GM18861 (cell line): ENCODE measurements at regions not wholly inside any gene's neighbourhood (a gene's known extent, or its start where the extent isn't known, plus 50 kb on each side); places are given as distances from the start of the nearest gene placed in this dataset.
A peak's percentile ranks its signal among the peaks of the same experiment; 100 is the strongest.

ENCODE experiments used
- ATAC-seq: cut with Tn5 transposase; IDR thresholded peaks from one replicate; pipeline ENCODE4 v1.9.1; 2021; ENCODE audit not compliant: unreplicated experiment

DNA sequence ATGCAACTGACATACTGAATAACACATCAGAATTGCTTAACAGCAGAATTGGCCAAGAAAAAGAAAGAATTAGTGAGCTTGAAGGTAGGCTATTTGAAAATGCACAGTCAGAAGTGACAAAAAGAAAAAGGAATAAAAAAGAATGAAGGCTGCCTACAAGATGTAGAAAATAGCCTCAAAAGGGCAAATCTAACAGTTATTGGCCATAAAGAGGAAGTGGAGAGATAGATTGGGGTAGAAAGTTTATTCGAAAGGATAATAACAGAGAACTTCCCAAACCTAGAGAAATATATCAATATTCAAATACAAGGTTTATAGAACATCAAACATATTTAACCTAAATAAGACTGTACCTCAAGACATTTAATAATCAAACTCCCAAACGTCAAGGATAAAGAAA is 67.5 kb downstream of the ATP6V1G3 start:
- ATAC-seq = no peak

DNA sequence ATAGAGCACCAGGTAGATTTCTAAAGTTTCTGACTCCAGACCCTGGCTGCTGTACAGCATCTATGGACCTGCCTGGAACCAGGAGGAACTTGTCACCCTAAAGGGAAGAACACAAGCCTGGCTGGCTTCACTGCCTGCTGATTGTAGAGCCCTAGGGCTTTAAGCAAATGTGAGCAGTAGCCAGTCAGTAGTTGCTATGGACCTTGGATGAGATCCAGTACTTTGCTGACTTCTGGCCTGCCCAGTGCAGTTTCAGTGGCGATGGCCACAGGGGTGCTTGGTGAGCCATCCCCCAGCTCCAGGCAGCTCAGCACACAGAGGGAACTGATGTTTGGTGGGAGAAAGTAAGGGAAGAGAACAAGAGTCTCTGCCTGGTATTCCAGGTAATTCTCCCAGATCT is 68.4 kb downstream of the ATP6V1G3 start:
- no peak for ATAC-seq

DNA sequence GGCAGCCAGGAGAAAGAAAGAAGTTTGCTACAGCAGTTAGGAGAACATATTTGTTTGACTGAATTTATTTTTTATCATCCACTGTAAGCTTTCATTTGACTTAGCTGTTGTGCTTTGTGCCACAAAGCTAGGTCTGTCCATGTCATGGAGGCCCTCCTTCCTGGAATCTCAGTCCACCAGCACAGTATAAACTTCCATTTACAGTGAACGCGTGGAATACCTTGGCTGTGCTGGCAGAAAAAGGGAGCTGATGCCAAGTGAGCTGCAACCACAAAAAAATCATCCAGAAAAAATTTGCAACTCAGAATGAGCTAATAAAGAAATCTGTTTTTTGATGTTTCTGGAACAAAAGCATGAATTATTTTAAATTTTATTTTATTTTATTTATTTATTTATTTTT is 72.6 kb downstream of the ATP6V1G3 start:
- ATAC-seq = no peak

DNA sequence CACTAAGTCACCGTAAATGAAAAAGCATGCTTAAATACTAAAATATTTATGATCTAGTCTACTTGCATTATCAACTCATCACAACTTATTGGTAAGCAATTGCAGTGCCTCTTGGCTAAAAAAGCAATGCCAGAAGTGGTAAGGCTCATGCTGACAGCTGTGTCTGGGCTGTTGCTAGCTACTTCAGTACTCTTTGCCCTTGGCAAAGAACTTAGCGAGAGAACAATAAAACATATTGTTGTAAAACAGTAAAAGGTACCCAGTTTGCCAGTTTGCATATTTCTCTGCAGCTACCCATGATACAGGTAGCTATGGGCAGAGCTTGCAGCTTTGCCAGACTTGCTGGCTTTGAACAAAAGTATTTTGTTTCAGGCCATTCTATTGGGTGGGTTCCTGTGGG is 73.1 kb downstream of the ATP6V1G3 start:
- no peak for ATAC-seq

DNA sequence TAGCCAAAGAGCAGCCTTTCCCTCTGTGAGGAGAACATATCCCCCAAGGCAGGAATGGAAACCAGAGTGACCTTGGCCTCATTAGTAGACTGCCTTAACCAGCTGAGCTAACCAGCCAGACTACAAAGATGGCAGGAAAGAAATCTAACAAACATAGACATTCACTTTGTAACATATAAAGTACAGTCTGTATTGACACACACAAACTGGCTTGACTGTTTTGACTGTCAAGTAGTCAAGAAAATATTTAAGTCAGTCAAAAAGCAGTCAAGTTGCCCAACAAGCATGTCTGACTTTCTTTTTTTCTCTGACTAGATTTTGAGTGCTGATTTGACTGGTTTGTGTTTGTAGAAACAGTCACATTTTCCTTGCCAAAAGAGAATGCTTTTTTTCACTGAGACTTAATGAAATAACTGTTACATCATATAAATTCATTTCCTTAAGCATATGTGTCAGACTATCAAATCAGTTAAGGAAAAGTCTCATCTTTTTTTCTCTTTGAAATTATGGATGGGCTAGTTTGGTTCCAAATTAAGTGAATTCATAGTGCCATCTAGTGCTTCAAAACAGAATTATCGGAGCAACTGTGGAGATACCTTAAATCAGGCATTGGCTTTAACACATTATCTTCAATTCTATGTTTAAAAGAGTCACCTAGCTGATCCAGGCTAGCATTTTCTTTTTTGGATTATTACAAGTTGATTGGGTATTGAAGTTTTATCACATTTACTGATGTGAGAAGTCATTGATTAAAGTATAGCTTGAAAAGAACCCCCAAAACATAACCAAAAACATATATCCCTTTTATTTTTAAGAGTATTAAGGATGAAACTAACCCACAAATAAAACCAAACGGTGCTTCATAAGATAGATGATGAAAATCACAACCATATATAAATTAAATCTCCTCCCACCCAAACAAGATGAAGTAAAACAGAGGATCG is 75.0 kb downstream of the ATP6V1G3 start:
- peak; percentile 55 for ATAC-seq

DNA sequence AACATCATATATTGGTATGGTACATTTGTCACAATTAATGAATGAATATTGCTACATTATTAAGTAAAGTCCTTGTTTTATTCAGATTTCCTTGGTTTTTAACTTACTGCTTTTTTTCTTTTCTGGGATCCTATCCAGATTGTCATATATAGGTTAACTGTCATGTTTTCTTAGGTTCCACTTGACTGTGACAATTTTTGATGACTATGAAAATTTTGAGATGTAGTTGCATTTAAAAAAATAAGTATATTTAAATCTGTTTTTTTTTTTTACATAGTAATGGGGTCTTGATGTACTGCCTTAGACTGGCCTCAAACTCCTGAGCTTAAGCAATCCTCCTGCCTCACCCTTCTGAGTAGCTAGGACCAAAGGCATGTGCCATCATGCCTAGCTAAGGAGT is 76.8 kb downstream of the ATP6V1G3 start:
- ATAC-seq = no peak

DNA sequence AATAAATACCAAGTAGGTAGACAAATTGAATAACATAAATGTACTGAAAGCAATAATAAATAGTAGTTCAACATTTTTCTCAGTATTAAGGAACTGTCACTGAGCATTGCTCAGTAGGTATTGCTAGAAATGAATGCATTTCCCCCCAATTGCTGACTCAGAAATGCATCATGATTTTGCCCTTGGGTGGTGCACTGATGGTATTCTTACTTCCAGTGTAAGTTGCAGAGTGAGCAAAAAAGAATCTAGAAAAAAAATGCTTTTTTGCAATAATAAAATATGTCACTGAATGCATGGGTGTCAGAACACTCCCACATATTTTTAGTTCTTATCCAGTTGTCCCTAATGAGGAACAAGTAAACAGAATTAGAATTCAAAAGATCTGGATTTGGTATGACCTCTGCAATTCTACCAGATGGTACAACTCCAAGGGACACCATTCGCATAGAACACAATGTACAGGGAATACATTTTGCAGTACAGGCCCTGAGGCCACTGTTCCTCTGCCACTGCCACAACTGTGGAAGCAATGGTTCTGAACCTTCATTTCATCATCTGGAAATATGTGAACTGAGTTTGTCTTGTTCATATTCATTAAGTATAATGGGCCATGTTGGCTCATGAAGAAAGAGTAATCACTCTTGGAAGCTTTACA is 78.0 kb downstream of the ATP6V1G3 start:
- ATAC-seq = no peak

DNA sequence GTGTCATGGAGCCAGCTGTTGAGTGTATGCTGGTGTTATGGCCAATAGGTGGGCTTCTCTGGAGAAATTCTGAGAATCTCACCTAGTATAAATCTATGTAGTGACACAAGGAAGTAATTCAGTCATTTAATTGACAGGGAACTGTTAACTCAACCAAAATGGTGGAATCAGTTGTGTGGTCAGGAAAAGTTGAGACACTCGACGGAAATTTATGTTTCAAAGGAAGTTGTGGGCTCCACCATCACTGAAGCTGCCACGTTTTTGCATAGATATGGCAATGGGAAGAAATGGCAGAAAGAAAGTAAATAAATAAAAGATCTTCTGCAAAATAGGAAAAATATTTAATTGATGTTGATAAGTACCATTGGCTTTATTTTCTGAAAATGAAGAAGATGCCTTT is 84.5 kb downstream of the ATP6V1G3 start:
- no peak for ATAC-seq

DNA sequence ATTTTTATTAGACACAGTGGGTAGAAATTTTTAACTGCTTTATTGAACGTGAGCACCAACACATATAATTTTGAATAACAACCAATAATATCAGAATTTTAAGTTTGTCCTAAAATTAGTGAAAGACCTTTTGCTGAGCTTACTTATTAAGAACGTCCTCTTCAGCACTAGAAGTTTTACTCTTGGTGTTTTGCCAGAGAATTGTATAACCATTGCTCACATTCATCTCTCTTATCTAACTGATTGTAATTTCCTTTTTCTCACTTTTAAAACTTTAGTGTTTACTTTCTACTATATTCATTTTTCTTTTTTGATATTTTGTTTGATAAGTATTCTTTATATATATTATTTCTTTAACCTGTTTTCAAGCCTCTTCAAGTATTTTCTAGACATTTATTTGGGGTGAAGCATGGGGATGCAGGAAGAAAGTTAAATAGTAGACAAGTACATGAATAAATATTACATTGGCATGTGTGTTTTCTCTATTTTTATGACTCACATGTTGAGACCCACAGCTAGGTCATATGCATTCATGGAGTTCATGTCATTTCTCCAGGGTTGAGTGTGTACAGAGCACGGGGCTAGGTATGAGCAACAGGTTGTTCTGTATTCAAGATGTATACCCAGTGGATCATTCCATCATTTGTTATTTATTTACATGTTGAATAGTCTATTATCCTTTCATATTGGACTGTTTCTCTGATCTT is 90.6 kb downstream of the ATP6V1G3 start:
- no peak for ATAC-seq

DNA sequence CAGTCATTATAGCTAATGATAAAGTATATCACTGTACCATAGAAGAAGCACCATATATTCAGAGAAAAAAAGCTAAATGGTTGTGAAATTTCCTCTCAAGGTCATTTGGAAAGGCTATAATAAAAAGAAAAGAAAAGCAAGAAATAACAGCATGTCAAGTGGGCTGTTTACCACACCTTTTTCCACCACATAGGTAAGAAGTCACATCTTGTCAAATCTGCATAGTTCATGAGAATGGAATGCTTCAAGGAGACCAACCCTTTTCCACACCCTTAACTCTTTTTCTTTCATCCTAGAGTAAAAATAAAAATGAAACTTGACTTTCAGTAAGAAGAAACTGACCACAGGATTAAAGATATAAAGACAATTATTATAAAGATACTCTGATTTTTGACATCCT is 91.2 kb downstream of the ATP6V1G3 start:
- ATAC-seq = no peak

DNA sequence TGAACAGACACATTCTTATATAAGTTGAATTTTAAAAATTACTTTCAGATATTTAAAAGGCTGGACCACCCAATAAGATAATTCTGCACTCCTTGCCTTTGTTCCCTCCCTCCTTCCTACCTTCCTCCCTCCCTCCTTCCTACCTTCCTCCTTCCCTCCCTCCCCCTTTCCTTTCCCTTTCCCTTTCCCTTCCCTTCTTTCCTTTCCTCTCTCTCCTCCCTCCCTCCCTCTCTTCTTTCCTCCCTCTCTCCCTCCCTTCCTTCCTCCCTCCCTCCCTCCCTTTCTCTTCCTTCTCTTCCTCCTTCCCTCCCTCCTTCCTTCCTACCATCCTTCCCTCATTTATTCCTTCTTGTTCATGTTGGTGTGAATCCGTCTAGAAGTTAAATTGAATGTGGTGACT is 93.0 kb downstream of the ATP6V1G3 start:
- ATAC-seq = no peak

DNA sequence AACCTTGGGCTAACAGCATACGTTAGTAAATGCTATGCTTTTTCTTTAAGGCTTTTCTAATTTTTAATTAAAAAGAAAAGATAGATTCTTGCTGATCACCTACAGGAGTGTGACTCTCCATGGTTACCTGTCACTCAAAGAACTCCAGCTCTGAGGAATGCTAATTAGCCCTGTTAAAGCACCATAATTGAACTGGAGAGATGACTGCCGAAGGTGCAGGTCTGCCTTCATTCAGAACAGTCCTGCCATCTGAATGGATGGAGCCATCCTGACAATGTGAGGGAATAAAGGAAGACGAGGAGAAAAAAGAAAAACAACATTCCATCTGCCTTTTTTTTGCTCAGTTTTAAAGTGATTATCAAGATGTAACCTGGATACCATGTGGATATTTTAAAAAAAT is 94.6 kb downstream of the ATP6V1G3 start:
- no peak for ATAC-seq

DNA sequence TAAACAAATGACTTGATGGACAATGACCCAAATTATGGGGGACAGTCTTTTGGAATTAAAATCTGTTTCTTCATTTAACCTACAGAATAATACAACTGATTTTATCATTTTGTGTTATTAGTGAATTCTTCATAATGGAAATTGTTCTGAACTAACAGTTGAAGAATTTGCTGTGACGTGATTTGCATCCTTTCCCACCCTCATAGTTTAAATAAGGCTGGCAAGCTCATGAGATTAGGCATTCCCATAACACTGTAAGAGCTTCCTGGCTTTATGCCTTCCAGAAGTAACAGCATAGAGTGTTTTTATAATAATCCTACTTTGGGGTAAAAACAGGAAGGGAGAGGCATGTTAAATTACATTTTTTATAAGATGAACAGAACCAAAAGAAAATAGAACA is 95.7 kb downstream of the ATP6V1G3 start:
- no peak for ATAC-seq

DNA sequence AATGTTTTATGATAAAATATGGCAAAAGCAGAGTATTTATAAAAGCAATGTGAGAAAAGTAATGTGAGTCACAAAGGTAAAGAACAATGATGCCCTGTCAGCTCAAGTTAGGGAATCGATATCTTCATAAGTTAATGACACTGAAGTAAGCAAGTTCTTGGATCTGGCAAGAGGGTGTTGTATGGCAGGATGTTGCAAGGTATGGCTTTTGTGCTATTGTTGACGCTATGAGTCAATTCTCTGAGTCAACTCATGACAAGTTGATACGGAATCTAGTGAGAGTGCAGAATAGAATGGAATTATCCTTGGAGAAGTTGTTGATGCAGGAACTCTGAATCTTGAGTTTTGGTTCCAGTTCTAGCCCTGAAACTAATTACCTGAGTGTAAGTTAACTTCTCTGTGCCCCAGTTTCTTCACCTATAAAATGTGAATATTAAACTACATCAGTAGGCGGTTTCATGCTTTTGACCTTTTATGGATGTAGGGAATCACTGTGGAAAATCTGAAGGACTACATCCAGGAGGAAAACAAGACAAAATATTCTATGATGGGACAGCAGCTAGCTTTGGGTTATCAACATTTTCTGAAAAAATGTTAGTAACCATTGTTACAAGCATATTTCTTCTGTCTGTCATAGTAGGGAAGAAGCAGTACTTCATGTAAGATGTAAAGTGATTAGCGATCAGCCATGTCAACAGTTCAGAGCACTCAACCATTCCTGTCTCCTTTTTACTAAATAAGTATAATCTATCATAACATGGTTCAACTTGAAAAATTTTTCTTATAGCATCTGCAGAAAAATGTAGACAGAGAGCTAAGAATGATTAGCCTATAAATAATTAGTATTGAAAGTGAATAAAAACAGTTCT is 96.9 kb downstream of the ATP6V1G3 start:
- ATAC-seq = no peak

DNA sequence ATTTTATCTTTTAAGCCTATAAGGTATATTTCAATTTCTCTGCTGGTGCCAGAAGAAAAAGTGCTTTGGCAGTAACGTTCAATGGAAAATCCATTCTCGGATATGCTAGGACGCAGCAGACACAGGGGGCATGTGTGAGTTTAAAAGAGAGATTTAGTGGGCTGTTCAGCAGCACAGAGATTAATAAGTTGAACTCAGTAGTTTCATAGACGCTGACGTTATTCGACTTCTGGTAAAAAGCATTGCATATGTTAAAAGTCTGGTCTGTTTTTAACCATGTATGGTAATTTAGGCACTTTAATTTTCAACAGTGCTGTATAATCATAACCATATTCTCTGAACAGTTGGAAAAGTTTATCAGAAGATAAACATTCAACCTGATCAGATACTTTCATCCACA is 99.6 kb downstream of the ATP6V1G3 start:
- no peak for ATAC-seq

DNA sequence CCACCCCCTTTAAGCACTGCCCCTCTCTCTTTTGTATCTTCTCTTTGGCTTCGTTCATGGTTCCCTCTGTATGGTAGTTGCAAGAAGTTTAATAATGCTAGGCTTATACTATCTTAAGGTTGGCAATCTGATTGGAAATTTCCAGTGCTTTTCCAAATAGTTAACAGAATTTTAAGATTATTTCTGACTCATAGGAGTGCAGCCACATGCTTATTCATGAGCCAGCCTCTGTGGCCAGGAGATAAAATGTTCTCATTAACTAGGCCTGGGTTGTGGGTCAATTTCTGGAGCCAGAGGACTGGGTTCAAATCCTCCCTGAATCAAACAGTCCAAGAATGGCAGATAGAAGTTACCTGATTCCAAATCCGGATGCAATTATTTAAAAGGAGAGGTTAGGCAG is 103.1 kb downstream of the ATP6V1G3 start:
- ATAC-seq = no peak

DNA sequence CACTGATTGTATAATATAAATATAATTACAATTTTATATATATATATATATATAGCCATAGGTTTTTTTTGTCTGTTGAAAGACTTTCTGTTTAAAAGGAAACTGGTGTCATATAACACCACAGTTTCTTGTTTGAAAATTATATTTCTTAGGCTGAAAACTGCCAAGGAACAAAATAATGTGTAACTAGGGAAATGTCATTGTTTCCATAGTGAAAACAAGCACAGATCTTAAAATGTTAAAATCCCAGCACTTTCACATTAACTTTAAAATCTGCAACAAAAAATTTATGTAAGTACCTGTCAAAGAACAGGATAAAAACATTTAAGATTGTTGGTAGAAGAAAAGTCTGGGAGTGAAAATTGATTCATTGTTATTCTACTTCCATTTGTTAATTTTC is 104.2 kb downstream of the ATP6V1G3 start:
- ATAC-seq = no peak

DNA sequence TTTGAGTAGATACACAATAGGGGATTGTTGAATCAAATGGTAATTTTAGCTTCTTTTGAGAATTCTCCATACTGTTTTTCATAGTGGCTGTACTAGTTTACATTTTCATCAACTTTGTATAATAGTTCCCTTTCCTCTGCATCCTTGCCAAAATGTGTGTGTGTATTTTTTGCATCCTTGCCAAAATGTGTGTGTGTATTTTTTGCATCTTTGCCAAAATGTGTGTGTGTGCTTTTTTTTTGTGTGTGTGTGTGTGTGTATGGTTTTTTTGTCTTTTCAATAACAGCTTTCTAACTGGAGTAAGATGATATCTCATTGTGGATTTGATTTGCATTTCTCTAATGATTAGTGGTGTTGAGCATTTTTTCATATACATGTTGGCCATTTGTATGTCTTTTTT is 105.4 kb downstream of the ATP6V1G3 start:
- no peak for ATAC-seq

DNA sequence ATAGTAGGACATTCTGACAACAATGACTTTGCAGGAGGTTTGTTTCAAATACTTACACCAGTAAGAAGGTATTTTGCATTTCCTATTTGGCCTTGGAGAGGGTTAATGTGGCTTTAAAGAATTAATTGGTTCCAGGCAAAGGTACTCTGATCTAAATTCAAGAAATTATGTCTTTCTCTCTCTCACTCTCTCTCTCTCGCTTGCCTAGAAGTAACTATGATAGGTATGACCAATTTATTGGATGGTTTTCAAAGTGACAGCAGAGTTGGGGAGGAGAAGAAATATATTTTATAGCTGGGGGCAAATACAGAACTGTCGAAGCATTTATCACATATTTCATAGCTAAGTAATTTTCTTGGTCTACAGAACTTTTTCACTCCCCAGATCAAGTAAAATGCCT is 116.0 kb downstream of the ATP6V1G3 start:
- no peak for ATAC-seq

DNA sequence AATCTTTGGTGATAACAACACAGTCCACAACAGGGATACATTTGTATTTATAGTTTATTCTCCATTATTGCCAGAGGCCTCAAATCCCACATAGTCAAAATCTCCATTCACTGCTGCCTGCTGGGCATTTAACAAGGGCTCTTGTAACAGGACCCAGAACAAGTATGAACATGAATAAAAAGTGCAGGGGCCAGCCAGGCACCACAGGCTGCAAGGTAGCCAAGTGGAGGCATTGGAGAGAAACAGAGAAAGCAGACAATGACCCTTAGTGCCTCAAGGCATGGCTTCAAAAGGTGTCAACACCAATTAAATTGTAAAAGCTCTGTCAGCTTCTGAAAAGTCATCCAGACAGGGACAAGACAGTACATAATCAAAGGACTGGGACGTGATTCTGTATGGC is 116.8 kb downstream of the ATP6V1G3 start:
- no peak for ATAC-seq

DNA sequence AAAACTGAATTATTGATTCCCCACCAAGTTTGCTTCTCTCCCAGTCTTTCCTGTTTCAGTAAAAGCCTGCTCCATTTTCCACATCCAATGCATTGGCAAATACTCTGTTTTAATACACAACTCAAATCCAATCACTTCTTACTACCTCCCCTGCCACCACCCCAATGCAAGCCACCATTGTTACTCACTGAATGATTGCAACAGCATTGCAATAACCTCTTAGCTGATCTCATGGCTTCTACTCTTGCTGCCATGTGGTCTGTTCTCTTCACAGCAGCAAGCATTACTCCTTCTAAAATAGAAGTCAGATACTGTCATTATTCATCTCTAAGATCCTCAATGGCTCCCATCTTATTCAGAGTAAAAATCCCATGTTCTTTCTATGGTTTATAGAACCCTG is 123.4 kb downstream of the ATP6V1G3 start:
- no peak for ATAC-seq
